Activated naive CD8-positive, alpha-beta T cell treated with anti-CD3 and anti-CD28 coated beads, Interleukin-2, amount 10 ng/mL, durations not matched to agents 7 days and 5 days (primary cell): ENCODE measurements at regions not wholly inside any gene's neighbourhood (a gene's known extent, or its start where the extent isn't known, plus 50 kb on each side); places are given as distances from the start of the nearest gene placed in this dataset.
"Not testable (repeated sequence)": the region's sequence is repeated elsewhere in the genome, so short reads cannot be mapped to it uniquely, and the experiment has no call there.

Experiments used
- ATAC-seq: fragments of 150-1000 bp; cut with Tn5 transposase; one replicate; pipeline ENCODE4 v1.10.0; 2021; ENCODE audit warnings: low read depth, moderate library complexity
- POLR2A ChIA-PET: fragments of 350-600 bp; sonication (Branson Sonifier 250); formaldehyde crosslinking; loops from one replicate; lab custom pipeline; 2021; ENCODE audit warnings: antibody characterized with exemption; lab: Charles Lee
- DNase-seq: peaks from one replicate; pipeline ENCODE4 v3.0.0; 2021
- H3K27ac Mint-ChIP-seq: one replicate; pipeline ENCODE4 v1.8.0; 2022; ENCODE audit warnings: mild to moderate bottlenecking, mixed read lengths
- H3K27me3 Mint-ChIP-seq: one replicate; pipeline ENCODE4 v1.8.0; 2022; ENCODE audit warnings: mild to moderate bottlenecking, moderate library complexity, mixed read lengths
- H3K36me3 Mint-ChIP-seq: one replicate; pipeline ENCODE4 v1.8.0; 2021; ENCODE audit warnings: mild to moderate bottlenecking, mixed read lengths
- H3K4me1 Mint-ChIP-seq: one replicate; pipeline ENCODE4 v1.8.0; 2021; ENCODE audit warnings: mixed read lengths
- H3K4me3 Mint-ChIP-seq: one replicate; pipeline ENCODE4 v1.8.0; 2022; ENCODE audit warnings: mild to moderate bottlenecking, moderate library complexity, mixed read lengths
- H3K9me3 Mint-ChIP-seq: one replicate; pipeline ENCODE4 v1.8.0; 2021; ENCODE audit warnings: mixed read lengths

DNA sequence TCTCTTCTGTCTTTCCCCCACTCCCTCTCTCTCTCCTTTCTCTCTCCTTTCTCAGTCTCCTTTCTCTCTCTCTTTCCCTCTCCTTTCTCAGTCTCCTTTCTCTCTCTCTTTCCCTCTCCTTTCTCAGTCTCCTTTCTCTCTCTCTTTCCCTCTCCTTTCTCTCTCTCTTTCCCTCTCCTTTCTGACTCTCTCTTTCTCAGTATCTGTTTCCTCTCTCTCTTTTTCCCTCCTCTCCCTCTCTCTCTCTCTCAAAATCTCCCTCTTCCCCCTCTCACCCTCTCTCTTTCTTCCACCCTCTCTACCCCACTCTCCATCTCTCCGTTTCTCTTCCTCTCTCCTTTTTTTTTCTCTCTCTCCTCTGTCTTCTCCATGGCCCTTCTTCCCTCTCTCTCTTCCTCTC, 258.8 kb downstream of the ASMT start:
- H3K27ac Mint-ChIP-seq, result no peak overlapping the region
- no peaks in the 10 kb centered on the region for H3K27me3 Mint-ChIP-seq
- no peaks in the 10 kb centered on the region for H3K36me3 Mint-ChIP-seq
- POLR2A ChIA-PET, result no interaction called here
- ATAC-seq, result no peak
- peaks cover 10% of the 10 kb centered on the region for H3K9me3 Mint-ChIP-seq
- no peak for DNase-seq
- H3K4me1 Mint-ChIP-seq, result peaks cover 4% of the 10 kb centered on the region
- no peak overlapping the region for H3K4me3 Mint-ChIP-seq

DNA sequence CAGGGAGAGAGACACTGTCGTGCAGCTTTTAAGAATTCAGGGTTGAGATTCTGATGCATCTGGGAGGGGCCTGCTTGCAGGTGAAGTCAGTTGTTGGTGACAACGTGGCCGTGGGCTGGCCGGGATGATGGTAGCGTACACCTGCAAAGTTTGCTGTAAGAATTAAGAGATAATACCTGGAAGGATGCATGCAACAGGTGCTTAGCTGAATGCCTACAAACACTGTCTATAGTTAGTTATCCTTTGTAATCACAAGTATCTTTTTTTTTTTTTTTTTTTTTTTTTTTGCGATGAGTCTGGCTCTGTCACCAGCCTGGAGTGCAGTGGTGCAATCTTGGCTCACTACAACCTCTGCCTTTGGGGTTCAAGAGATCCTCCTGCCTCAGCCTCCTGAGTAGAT, 259.6 kb downstream of the ASMT start:
- Mint-ChIP-seq H3K4me3 (no peak overlapping the region), H3K27ac (no peak overlapping the region), H3K9me3 (peaks cover 13% of the 10 kb centered on the region), H3K27me3 (no peaks in the 10 kb centered on the region), H3K36me3 (no peaks in the 10 kb centered on the region), H3K4me1 (peaks cover 4% of the 10 kb centered on the region)
- no peak for DNase-seq
- POLR2A ChIA-PET, result no interaction called here
- no peak for ATAC-seq

DNA sequence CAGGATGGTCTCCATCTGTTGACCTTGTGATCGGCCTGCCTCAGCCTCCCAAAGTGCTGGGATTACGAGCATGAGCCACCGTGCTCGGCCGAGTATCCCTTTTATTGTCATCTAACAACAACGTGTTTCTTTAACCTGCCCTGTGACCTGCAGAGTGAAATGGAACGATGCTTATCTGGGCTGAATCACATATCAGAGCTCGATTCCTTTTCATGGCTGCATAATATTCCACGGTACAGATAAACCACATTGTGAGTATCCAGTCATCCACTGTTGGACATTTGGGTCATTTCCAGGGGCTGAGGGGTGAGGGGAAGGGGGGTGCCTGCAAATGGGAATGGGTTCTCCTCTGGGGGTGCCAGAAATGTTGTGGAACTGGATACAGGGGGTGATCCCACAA, 260.0 kb downstream of the ASMT start:
- DNase-seq (no peak), ATAC-seq (no peak)
- Mint-ChIP-seq H3K27ac (no peak overlapping the region), H3K9me3 (peaks cover 13% of the 10 kb centered on the region), H3K4me3 (no peak overlapping the region), H3K4me1 (peaks cover 4% of the 10 kb centered on the region), H3K36me3 (no peaks in the 10 kb centered on the region), H3K27me3 (no peaks in the 10 kb centered on the region)
- POLR2A ChIA-PET, result no interaction called here

DNA sequence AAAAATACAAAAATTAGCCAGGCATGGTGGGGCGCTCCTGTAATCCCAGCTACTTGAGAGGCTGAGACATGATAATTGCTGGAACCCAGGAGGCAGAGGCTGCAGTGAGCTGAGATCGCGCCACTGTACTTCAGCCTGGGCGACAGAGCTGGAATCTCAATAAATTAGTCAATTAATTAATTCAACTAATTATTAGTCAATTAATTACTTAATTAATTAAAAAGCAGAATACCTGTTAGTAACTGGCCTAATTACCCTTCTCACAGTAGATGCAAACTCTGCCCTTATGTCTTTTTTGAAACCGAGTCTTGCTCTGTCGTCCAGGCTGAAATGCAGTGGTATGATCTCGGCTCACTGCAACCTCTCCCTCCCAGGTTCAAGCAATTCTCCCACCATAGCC, 261.2 kb downstream of the ASMT start:
- POLR2A ChIA-PET, result no interaction called here

DNA sequence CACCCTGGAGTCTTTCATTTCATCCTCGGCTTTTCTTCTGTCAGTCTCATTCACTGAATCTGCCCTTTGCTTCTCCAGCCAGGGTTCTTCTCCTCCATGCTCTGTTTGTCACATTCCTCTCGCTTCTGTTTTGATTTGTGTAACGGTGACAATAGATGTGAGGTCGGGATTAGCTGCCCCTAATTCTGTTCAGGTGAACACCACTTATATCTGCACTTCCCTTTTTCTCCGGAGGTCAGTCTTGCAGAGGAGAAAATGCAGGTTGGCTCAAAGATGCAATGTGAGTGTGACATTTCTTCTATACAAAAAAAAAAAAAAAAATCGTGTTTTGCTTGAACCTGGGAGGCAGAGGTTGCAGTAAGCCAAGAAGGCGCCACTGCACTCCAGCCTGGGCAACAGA, 262.9 kb downstream of the ASMT start:
- no peaks in the 10 kb centered on the region for H3K36me3 Mint-ChIP-seq
- ATAC-seq (no peak), DNase-seq (no peak)
- H3K4me1 Mint-ChIP-seq, result no peaks in the 10 kb centered on the region
- no peak overlapping the region for H3K27ac Mint-ChIP-seq
- H3K9me3 Mint-ChIP-seq, result peaks cover 10% of the 10 kb centered on the region
- no peak overlapping the region for H3K4me3 Mint-ChIP-seq
- H3K27me3 Mint-ChIP-seq, result no peaks in the 10 kb centered on the region
- POLR2A ChIA-PET, result no interaction called here

More for the DNA sequence above, 261.2 kb downstream of the ASMT start:
- no peaks in the 10 kb centered on the region for H3K36me3 Mint-ChIP-seq
- no peaks in the 10 kb centered on the region for H3K4me1 Mint-ChIP-seq
- ATAC-seq (no peak), DNase-seq (no peak)
- H3K27me3 Mint-ChIP-seq, result no peaks in the 10 kb centered on the region
- H3K4me3 Mint-ChIP-seq, result no peak overlapping the region
- no peak overlapping the region for H3K27ac Mint-ChIP-seq
- peaks cover 10% of the 10 kb centered on the region for H3K9me3 Mint-ChIP-seq

DNA sequence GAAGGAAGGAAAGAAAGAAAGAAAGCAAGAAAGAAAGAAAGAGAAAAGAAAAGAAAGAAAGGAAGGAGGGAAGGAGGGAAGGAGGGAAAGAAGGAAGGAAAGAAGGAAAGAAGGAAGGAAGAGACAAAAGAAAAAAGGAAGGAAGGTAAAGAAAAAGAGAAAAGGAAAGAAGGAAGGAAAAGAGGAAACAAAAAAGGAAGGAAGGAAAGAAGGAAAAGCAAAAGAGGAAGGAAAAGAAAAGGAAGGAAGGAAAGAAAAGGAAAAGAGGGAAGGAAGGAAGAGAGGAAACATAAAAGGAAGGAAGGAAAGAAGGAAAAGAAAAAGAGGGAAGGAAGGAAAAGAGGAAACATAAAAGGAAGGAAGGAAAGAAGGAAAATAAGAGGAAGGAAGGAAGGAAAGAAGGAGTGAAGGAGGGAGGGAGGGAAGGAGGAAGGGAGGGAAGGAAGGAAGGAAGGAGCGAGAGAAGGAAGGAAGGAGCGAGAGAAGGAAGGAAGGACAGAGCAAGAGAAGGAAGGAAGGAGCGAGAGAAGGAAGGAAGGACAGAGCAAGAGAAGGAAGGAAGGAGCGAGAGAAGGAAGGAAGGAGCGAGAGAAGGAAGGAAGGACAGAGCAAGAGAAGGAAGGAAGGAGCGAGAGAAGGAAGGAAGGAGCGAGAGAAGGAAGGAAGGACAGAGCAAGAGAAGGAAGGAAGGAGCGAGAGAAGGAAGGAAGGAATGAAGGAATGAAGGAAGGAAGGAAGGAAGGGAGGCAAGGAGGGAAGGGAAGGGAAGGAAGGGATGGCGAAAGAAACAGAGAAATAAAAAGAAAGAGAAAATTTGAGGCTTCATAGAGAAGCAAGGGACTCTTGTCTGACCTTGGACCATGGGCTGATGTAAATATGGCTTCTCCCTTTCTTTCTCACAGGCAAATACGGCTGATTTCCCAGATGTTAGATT, 266.3 kb downstream of the ASMT start:
- ATAC-seq, H3K27me3 Mint-ChIP-seq, DNase-seq, POLR2A ChIA-PET, H3K36me3 Mint-ChIP-seq, H3K4me3 Mint-ChIP-seq, H3K27ac Mint-ChIP-seq, H3K4me1 Mint-ChIP-seq, H3K9me3 Mint-ChIP-seq: not testable (repeated sequence)

DNA sequence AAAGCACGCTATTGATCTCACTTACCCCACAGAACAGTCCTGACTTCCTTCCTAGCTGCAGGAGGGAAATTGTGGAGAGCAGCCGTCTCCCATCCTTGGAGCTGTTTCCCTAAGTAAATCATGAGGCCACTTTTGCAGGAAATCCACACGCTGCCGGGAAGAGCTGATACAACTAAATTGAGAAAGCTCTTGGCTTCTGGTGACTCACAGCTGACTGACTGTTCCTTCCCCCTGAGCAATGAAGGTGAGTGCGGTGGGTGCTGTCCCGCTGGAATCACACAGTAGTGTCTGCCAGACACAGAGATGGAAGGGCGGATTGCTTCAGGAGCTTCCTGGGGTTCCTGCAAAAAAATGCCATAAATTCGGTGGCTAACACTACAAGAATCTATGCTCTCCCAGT, 268.9 kb downstream of the ASMT start:
- ATAC-seq (no peak), DNase-seq (no peak)
- POLR2A ChIA-PET, result no interaction called here
- Mint-ChIP-seq H3K4me3 (no peak overlapping the region), H3K27ac (no peak overlapping the region), H3K27me3 (peaks cover 2% of the 10 kb centered on the region), H3K4me1 (no peaks in the 10 kb centered on the region), H3K9me3 (peaks cover 3% of the 10 kb centered on the region), H3K36me3 (no peaks in the 10 kb centered on the region)

DNA sequence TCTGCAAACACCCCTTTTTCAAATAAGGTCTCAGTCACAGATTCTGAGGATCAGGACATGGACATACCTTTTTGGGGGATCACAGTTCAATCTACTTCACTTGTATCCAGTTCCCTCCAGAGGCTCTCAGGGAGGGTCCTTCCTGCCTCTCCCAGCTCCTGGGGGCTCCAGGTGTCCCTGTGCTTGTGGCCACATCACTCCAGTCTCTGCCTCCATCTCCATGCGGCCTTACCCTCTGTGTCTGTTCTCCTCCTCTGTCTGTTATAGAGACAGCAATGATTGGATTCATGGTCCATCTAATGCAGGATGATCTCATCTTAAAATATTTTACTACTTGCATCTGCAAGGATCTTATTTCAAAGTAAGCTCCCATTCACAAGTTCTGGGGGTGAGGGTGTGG, 269.6 kb downstream of the ASMT start:
- no peaks in the 10 kb centered on the region for H3K4me1 Mint-ChIP-seq
- no peak overlapping the region for H3K27ac Mint-ChIP-seq
- POLR2A ChIA-PET, result no interaction called here
- H3K4me3 Mint-ChIP-seq, result no peak overlapping the region
- peaks cover 2% of the 10 kb centered on the region for H3K27me3 Mint-ChIP-seq
- H3K36me3 Mint-ChIP-seq, result no peaks in the 10 kb centered on the region
- ATAC-seq, result no peak
- H3K9me3 Mint-ChIP-seq, result no peaks in the 10 kb centered on the region
- DNase-seq, result no peak

DNA sequence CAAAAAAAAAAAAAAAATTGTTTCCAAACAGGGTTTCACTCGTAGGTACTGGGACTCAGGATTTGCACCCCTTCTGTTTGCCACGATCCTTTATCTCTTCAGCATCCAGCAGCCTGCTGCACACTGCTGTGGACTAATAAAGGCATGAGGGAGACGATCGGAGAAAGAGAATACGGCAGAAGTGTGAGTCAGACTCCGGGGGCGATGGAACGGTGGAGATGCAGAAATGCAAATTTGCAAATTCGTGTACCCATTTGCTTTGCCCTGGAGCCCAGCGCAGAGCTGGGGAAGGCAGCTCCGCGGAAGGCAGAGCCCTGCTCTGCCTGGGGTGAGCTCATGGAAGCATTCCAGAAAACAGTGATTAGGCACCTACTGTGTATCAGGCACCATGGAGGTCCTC, 270.3 kb downstream of the ASMT start:
- Mint-ChIP-seq H3K36me3 (no peaks in the 10 kb centered on the region), H3K9me3 (no peaks in the 10 kb centered on the region), H3K27me3 (peaks cover 2% of the 10 kb centered on the region), H3K4me1 (no peaks in the 10 kb centered on the region), H3K4me3 (no peak overlapping the region), H3K27ac (no peak overlapping the region)
- ATAC-seq (no peak), DNase-seq (no peak)
- POLR2A ChIA-PET, result no interaction called here

DNA sequence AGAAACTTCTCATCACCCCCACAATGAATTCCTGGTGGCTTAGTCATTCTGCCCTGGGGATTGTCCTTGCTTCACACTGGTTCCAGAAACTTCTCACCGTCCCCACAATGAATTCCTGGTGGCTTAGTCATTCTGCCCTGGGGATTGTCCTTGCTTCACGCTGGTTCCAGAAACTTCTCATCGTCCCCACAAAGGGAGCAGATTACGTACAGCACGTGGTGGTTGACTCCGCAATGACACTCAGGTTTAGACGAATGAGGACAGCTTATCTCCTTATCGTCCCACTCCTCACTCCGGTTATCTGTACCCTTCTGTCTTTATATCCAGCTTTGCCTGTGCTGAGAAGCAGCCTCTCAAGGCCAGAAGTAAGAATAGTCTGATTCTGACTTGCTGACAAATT, 273.4 kb downstream of the ASMT start:
- H3K27ac Mint-ChIP-seq, DNase-seq, H3K4me1 Mint-ChIP-seq, H3K4me3 Mint-ChIP-seq, POLR2A ChIA-PET, H3K9me3 Mint-ChIP-seq, ATAC-seq, H3K36me3 Mint-ChIP-seq, H3K27me3 Mint-ChIP-seq: not testable (repeated sequence)

DNA sequence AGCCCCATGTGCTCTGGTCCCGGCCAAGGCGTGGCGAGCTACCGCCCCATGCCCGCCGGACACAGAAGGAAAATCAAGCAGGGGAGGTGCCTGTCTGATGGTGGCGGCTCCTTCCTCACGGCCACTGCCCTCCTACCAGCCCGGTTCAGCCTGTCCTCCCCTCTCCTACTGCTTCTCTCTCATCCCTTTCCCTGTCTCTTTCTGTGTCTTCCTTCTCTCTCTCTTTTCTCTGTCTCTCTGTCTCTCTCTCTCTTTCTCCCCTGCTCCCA, 279.1 kb downstream of the ASMT start:
- H3K36me3 Mint-ChIP-seq, result no peaks in the 10 kb centered on the region
- DNase-seq, result no peak
- H3K27me3 Mint-ChIP-seq, result no peaks in the 10 kb centered on the region
- POLR2A ChIA-PET, result no interaction called here
- no peak overlapping the region for H3K27ac Mint-ChIP-seq
- ATAC-seq, result no peak
- no peak overlapping the region for H3K4me3 Mint-ChIP-seq
- H3K9me3 Mint-ChIP-seq, result no peaks in the 10 kb centered on the region
- no peaks in the 10 kb centered on the region for H3K4me1 Mint-ChIP-seq

DNA sequence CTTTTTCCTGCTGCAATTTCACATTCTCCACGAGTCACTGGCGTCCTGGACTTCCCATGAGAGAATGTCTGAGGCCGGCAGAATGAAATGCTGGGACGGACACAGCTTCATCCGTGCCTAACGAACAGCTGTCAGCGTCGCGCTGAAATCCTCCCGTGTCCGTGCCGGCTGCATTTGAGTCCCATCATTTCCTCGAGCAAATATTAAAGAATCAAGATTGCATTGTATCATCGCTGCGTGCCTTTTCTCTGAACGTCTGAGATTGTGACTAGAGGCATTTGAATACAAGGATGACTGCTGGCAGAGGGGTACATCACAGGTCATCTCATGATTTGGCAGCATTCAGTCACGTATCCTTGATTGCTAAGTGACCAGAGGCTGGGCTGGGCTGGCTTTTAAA, 279.9 kb downstream of the ASMT start:
- ATAC-seq (no peak), DNase-seq (no peak)
- Mint-ChIP-seq H3K4me3 (no peak overlapping the region), H3K4me1 (no peaks in the 10 kb centered on the region), H3K27ac (no peak overlapping the region), H3K27me3 (no peaks in the 10 kb centered on the region), H3K36me3 (no peaks in the 10 kb centered on the region), H3K9me3 (no peaks in the 10 kb centered on the region)
- POLR2A ChIA-PET, result no interaction called here

DNA sequence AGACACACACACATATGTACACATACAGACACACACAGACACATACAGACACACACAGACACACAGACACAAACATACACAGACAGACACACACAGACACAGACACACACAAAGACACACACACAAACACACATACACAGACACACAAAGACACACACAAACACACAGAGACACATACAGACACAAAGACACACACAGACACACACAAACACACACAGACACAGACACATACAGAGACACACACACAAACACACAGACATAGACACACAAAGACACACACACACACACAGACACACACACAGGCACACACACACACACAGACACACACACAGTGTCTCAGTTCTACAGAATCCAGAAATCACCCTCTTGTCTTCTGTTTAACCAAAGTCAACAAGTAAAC, 280.7 kb downstream of the ASMT start:
- ATAC-seq (no peak), DNase-seq (no peak)
- H3K4me3 Mint-ChIP-seq, result no peak overlapping the region
- H3K27me3 Mint-ChIP-seq, result peaks cover 3% of the 10 kb centered on the region
- no peaks in the 10 kb centered on the region for H3K36me3 Mint-ChIP-seq
- no peaks in the 10 kb centered on the region for H3K4me1 Mint-ChIP-seq
- POLR2A ChIA-PET, result no interaction called here
- no peak overlapping the region for H3K27ac Mint-ChIP-seq
- no peaks in the 10 kb centered on the region for H3K9me3 Mint-ChIP-seq

DNA sequence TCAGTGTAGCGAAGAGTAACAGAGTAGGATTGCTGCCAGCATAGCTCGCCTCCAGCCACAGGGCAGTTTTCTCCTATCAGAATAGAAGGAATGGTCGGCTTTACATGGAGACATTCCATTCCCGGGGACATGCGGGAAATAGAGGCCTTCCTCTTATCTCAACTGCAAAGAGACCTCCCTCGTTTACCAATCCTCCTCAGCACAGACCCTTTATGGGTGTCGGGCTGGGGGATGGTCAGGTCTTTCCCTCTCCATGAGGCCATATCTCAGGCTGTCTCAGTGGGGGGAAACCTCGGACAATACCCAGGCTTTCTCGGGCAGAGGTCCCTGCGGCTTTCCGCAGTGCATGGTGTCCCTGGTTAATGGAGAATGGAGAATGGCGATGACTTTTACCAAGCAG, 285.0 kb downstream of the ASMT start:
- ATAC-seq (no peak), DNase-seq (no peak)
- Mint-ChIP-seq H3K4me3 (no peak overlapping the region), H3K36me3 (no peaks in the 10 kb centered on the region), H3K27ac (no peak overlapping the region), H3K27me3 (peaks cover 3% of the 10 kb centered on the region), H3K9me3 (no peaks in the 10 kb centered on the region), H3K4me1 (no peaks in the 10 kb centered on the region)
- POLR2A ChIA-PET, result no interaction called here

DNA sequence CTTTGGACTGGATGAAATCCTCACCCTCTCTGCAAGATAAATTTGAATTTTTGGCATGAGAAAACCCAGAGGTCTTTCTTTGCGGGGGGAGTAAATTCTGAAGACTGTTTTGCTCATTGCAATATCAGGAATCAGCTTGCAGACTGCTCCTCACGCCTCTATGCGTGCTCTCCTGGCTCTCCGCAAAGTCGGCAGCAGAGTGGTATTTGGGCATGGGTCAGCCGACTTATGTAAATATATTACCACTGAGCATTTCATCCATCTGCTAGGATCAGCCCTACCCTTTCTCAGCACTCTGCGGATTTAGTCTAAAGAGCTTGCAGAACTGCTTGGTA, 288.0 kb downstream of the ASMT start:
- H3K4me1 Mint-ChIP-seq, result no peaks in the 10 kb centered on the region
- ATAC-seq (no peak), DNase-seq (no peak)

More for the DNA sequence above, 288.0 kb downstream of the ASMT start:
- Mint-ChIP-seq H3K36me3 (no peaks in the 10 kb centered on the region), H3K27me3 (peaks cover 3% of the 10 kb centered on the region), H3K9me3 (no peaks in the 10 kb centered on the region), H3K4me3 (no peak overlapping the region), H3K27ac (no peak overlapping the region)
- POLR2A ChIA-PET, result no interaction called here
